Neural progenitor cell (in vitro differentiated cells): ENCODE measurements at regions not wholly inside any gene's neighbourhood (a gene's known extent, or its start where the extent isn't known, plus 50 kb on each side); places are given as distances from the start of the nearest gene placed in this dataset.

Experiments used
- CTCF ChIP-seq: fragments of 200-600 bp; sonication (generic); IDR thresholded peaks from 2 replicates; pipeline ENCODE4 v1.5.1; 2017; ENCODE audit warnings: antibody characterized with exemption, mild to moderate bottlenecking
- EZH2 ChIP-seq: fragments of 200-600 bp; sonication (generic); IDR thresholded peaks from 2 replicates; pipeline ENCODE4 v1.6.1; 2017; ENCODE audit warnings: antibody characterized with exemption, mild to moderate bottlenecking, moderate library complexity
- EZH2phosphoT487 ChIP-seq: fragments of 200-600 bp; sonication (generic); IDR thresholded peaks from 2 replicates; pipeline ENCODE4 v1.6.1; 2017; ENCODE audit warnings: antibody characterized with exemption

- TF ChIP-seq CTCF, result no peak
- TF ChIP-seq EZH2, result no peak
- TF ChIP-seq EZH2phosphoT487, result no peak
Observed at GRCh38 chr5:91898019-91898418, 514.9 kb upstream of the ARRDC3 start.
